Stimulated activated CD8-positive, alpha-beta memory T cell treated with anti-CD3 and anti-CD28 coated beads, Interleukin-4, amount 100 ng/mL, for 48 hours (primary cell): ENCODE measurements at regions not wholly inside any gene's neighbourhood (a gene's known extent, or its start where the extent isn't known, plus 50 kb on each side); places are given as distances from the start of the nearest gene placed in this dataset.
"Not testable (repeated sequence)": the region's sequence is repeated elsewhere in the genome, so short reads cannot be mapped to it uniquely, and the experiment has no call there.

Source experiments
- DNase-seq: peaks from one replicate; pipeline ENCODE4 v3.0.0-alpha.2; 2020

GRCh38 chr3:80006315-80006714 is 238.5 kb upstream of the ROBO1 start:
- no peak for DNase-seq

DNA sequence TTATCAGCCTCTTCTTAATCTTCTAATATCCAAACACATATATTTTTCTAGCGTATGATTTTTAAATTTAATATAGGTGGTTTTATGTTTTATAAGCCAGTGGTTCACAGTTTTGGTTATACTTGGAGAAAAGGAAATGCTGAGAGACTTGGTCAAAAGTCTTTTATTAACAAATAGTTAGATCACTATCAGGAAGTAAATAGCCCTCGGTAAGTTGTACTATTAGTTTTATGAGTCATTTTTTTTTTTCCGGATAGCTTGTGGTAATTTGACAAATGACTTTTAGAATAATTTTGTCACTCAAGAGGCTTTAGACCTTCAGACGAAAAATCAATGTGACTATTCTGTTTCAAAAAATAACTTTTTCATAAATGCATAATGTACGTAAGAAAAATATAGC is 232.2 kb upstream of the ROBO1 start:
- DNase-seq = no peak

DNA sequence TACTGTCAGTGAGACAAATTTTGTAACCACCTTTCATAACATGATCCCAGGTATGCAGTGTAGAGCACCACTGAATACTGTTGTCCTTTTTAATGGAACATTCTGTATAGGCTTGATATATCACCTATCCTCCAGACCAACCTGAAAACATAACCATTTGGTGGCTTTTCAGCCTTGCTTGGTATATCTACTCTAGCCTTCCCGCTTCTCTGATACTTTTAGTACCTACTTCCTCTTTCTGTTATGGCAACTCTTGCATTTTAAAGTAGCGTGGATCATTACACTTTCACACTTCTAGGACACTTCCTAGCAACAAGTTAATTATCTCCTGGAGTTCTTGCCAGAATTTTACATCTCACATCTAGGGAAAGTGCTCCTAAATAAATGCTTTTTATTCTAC is 226.6 kb upstream of the ROBO1 start:
- no peak for DNase-seq

DNA sequence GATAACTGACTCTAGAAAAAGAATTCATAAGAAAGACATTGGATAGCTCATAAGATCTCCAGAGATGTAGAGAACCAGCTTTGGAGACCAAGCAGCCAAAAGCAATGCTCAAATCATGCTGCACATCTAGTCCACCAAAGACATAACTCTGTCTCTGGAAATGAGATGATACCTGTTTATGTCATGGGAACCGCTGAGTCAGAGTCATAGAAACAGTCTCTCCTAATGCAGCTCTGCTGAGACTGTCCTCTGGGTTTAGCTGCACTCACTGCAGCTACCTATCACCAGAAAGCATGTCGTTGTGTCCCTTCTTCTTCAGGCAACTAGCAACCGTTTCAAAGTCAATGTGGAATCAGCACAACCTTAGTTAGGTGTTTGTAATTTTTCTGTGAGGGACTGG is 218.5 kb upstream of the ROBO1 start:
- no peak for DNase-seq

GRCh38 chr3:79985816-79986215 is 218.0 kb upstream of the ROBO1 start:
- DNase-seq = no peak

- DNase-seq = no peak
Observed at GRCh38 chr3:79983118-79983517, 215.3 kb upstream of the ROBO1 start.

- DNase-seq = no peak
Observed at GRCh38 chr3:79979990-79980389, 212.2 kb upstream of the ROBO1 start.

DNA sequence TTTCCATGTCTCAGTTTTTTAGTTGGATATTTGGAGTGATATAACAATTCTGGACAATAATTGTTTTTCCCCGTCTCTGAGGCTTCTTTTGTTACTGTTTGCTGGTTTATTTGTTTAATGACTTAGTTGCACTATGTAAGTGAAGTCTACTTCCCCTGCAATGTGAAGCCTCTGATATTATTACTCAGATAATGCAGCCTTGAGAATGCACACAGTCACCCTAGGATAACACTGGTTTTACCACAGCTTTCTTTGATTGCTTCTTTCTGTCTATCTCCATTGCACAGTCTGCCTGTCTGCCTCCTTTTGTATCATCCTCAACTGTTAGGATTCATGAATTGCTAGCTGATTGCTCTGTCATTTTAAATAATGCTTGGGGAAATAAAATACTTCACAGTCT is 208.7 kb upstream of the ROBO1 start:
- no peak for DNase-seq

DNA sequence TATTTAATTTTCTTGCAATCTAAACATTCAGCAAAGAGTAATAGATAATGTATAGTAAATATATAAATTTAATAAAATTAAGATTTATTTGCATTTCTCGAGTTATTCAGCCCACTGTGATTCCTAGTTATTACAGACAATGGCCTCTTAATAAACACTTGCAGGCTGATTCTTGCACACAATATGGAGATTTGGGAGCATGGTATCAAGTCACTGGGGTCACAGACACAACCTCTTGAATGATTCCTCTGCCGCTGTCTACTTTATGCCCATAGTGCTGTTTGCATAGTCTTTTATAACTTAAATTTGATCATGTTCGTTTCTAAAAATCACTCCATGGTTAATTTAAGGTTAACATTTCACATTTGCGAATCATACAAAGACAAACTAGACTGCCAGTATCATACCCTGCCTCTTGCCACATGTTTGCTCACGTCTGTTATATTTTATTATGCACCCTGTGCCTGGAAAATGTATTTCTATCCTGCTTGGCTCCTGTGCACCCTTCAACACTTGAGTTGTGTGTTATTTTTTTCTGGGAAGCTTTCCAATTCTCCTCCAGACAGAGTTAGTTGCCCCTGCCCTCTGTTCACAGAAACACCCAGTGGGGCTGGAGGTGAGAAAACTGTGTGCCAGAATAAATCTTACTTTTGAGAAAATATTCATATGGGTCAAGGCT is 206.3 kb upstream of the ROBO1 start:
- no peak for DNase-seq

- no peak for DNase-seq
Observed at GRCh38 chr3:79973482-79973881, 205.7 kb upstream of the ROBO1 start.

DNA sequence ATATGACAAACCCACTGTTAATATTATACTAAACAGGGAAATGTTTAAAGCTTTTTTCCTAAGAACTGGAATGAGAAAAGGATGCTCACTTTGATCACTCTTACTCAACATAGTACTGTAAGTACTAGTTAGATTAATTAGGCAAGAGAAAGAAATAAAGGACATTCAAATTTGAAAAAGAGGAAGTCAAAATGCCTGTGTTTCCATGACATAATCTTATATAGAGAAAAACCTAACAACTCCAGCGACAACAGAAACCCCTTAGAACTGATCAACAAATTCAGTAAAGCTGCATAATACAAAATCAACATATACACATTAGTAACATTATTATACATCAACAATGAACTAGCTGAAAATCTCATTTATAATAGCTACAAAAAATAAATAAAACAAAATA is 200.6 kb upstream of the ROBO1 start:
- DNase-seq = no peak

GRCh38 chr3:79960594-79960993 is 192.8 kb upstream of the ROBO1 start:
- DNase-seq = no peak

- no peak for DNase-seq
Observed at GRCh38 chr3:79957066-79957465, 189.3 kb upstream of the ROBO1 start.

GRCh38 chr3:79954756-79955155 is 187.0 kb upstream of the ROBO1 start:
- DNase-seq = no peak

GRCh38 chr3:79953591-79954101 is 185.8 kb upstream of the ROBO1 start:
- no peak for DNase-seq

DNA sequence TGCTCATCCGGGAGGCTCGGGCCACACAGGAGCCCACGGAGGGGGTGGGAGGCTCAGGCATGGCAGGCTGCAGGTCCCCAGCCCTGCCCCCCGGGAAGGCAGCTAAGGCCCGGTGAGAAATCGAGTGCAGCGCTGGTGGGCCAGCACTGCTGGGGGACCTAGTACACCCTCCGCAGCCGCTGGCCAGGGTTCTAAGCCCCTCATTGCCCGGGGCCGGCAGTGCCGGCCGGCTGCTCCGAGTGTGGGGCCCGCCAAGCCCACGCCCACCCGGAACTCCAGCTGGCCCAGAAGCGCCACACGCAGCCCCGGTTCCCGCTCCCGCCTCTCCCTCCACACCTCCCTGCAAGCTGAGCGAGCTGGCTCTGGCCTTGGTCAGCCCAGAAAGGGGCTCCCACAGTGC is 183.6 kb upstream of the ROBO1 start:
- DNase-seq = not testable (repeated sequence)

DNA sequence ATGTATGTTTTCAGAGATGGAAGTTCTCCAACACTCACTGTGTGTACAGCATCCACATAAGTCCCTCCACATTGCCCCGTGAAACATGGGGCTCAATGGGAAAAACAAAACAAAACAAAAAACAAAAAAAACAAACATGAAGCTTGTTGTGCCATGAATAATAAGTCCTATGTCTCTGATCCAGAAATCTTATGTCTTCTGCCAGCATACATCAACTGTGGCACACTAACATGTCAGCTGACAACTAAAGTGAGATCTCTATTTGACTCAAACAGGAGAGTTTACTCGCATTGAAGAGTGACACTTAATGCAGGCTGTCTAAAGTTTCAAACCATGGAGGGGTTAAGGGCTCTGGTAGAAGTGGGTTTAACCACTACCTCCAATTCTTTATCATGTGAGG is 180.2 kb upstream of the ROBO1 start:
- DNase-seq = no peak

GRCh38 chr3:79947469-79947868 is 179.7 kb upstream of the ROBO1 start:
- DNase-seq = no peak

DNA sequence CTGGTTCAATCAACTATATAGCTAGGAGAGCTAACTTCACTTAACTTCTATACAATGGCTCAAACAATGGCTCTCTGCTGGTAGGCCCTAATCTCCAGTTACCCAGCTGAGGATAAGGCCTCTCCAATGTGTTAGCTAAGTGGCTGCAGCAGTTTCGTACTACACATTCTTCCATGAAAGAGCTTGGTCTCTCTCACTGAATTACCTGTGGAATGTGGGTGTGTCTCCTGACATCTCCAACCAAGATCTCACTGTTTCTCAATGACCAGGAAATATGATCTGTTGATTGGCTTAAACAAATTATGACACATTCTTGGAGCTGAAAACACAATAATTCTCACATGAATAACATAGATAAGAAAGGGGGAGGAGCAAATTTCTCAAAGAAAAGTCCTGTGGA is 169.8 kb upstream of the ROBO1 start:
- no peak for DNase-seq

- DNase-seq = no peak
Observed at GRCh38 chr3:79930196-79930595, 162.4 kb upstream of the ROBO1 start.

DNA sequence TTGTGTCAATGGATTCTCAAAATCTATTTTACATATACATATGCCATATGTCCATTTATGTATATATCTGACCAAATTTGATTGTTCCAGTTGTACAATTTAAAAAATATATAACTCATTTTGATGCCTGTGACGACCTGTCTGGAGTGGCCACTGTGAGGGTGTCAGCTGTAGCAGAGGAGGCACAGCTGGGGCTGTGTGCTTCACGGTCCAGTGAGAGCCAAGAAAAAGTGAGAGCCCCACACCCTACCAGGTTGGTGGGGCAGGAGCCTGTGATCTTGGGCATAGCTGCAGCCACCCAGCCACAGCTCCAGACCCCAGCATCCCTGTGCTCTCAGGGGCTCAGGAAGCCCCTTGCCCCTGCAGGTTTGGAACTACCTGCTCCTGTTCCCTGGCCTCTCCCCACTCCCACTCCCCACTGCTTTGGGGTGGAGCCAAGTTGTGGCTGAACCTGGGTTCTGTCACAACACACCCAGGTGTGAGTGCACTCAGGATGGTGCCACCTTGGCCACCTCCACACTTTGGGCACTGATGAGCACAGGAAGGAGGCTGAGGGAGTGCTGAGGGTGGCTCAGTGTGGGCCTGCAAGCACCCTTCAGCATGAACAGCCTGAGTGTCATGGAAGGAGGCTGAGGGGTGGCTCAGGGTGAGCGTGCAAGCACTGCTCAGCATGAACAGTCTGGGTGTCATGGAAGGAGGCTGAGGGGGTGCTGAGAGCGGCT is 161.1 kb upstream of the ROBO1 start:
- no peak for DNase-seq

DNA sequence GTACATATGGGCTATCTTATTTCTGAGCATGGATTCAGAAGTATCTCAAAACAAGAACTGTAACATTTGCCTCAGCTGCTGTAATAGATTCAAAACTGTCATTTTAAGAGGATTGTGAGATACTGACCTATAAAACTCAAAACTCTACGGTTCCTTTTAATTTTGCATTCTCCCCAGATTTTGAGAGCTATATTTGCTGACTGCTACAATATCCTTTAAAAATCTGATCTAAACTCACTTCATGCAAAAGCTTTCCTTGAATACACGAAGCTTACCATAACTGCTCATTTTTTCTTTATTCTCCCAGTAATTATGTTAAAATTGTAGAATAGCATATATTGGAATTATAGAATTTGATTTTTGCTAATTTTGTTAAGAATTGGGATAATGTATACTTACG is 158.7 kb upstream of the ROBO1 start:
- DNase-seq = no peak

- DNase-seq = no peak
Observed at GRCh38 chr3:79922633-79923032, 154.8 kb upstream of the ROBO1 start.

DNA sequence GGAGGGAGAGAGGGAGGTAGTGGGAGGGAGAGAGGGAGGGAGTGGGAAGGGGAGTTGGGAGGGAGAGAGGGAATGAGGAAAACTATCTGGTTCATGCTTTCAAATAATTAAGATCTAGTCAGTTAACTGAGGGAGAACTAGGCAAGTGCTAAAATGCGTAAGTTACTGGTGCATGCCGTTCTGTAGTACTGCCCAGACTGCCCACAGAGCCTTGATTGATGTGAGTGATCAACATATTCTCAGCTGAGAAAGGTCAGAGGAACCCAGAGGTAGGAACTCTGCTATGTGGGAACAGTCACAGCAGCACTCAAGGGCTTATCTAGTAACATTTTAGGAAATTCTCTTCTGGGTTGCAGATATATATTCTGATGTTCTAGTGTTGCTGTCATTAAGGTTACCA is 149.8 kb upstream of the ROBO1 start:
- DNase-seq = no peak

- DNase-seq = no peak
Observed at GRCh38 chr3:79910337-79910736, 142.5 kb upstream of the ROBO1 start.
